Middle frontal gyrus (tissue), 1 donor: ENCODE measurements at regions not wholly inside any gene's neighbourhood (a gene's known extent, or its start where the extent isn't known, plus 50 kb on each side); places are given as distances from the start of the nearest gene placed in this dataset.

ENCODE experiments used
- DNase-seq: peaks from one replicate; pipeline ENCODE4 v3.0.0-alpha.2; 2015; ENCODE audit warnings: low spot score; ENCODE audit errors: extremely low spot score

DNA sequence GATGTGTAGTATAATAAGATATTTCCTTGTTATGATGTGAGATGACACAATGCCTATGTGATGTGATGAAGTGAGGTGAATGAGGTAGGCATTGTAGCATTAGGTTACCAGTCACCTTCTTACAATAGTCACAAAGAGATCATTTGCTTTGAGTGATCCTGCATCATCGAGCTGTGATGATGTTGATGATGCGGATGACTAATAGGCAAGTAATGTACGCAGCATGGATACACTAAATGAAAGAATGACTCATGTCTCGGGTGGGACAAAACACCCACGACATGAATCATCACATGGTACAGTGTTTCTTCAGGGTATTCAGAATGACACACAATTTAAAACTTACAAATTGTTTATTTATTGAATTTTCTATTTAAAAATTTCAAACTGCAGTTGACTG lies 806.3 kb upstream of the GJE1 start:
- DNase-seq = no peak

DNA sequence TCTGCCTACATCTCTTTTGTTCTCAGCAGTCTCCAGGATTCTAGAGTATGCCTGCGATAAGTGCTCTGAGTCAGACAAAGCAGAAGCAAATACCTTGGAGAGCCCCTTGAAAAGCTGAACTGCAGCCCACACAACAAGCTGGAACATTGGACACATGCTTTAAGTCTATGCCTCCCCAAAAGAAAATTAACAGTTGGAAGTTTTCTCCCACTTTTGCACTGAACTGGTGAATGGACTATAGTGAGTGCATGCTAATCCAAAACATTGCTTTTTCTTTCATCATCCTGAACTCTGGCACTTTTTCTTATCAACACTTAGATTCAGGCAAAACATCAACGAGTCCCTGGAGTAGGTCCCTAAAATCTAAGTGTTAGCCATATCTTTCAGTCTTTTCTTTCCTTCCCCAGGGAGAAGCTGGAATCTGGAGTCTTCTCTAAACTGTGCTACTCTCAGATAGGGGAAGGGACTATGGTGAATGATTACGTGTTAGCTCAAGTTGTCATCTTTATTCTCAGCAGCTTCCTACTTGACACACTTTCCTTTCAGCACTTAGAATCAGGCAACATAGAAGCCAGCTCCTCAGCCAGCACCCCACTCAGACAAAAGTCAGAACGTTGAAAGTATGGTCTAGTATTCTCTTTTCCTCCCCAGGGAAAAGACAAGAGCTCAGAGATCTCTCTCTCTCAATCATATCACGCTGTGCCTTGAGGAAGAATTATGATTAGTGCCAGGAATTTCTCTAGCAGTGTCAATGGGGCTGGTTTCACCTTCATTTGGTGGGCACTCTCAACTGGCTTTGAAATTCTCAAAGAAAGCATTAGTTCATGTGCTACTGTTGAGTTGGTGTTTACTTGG lies 811.0 kb upstream of the GJE1 start:
- DNase-seq = no peak

DNA sequence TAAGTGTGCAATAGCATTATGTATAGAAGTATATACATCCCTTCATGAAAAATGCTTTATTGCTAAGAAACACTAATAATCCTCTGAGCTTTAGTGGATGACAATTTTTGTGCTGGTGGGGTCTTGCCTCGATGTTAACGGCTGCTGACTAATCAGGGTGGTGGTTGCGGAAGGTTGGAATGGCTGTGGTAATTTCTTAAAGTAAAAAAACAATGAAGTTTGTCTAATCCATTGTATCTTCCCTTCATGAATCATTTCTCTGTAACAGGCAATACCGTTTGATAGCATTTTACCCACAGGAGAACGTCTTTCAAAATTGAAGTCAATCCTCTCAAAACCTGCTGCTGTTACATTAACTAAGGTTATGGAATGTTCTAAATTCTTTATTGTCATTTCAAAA lies 816.5 kb upstream of the GJE1 start:
- DNase-seq = no peak

DNA sequence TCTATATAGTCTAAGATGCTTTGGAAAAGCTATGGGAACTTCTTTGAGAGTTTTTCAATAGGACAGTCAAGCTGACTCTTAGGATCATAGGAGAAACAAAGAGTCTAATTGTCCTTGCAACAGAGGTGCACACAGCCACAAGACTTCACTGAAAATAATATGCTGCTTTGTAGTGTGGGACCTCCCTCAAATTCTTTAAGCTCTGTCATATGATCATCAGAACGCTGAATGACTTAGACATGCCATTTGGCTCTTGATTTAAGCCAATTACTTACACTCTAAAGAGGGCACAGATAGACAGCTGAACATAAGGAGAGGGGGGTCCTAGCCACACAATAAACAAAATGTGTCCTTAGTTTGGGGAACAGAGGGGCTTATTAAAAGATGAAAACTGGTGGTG lies 818.7 kb upstream of the GJE1 start:
- DNase-seq = no peak

DNA sequence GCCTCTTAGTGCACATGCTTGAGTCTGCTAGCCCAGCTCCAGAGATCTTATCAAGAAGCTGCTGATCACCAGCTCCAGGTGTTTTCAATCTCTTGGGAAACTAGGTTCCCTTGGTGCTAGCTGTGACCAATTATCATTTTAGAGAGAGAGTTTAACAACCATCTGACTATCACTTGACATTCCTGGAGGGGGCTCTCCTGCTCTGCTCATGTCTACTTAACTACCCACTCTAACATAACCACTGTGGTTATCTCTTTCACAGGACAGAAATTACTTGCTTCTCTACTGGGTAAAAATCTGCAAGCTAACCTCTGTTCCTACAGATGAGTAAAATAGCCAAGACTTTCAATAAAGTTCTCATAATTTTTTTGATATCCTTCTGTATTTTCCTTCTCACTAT lies 823.4 kb upstream of the GJE1 start:
- no peak for DNase-seq

DNA sequence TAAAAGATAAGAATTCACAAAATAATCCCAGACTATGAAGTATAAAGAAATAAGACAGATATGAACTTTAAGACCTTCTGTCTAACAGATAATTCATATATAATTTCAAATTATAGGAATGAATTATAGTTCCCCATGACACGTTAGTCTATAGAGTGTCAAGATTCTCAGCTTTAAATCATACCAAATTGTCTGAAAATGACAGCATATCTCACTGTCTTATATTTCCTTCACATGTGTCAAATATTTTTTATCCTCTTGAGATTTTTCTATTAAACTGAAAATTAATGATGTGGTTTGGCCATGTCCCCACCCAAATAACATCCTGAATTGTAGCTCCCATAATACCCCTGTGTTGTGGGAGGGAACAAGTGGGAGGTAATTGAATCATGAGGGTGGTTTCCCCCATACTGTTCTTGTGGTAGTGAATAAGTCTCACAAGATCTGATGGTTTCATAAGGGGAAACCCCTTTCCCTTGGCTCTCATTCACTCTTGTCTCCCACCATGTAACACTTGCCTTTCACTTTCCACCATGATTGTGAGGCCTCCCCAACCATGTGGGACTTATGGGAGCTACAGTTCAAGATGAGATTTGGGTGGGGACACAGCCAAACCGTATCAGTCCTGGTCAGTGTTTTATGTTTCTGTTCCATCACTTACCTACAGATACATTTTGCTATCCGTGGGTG lies 825.3 kb upstream of the GJE1 start:
- DNase-seq = no peak

DNA sequence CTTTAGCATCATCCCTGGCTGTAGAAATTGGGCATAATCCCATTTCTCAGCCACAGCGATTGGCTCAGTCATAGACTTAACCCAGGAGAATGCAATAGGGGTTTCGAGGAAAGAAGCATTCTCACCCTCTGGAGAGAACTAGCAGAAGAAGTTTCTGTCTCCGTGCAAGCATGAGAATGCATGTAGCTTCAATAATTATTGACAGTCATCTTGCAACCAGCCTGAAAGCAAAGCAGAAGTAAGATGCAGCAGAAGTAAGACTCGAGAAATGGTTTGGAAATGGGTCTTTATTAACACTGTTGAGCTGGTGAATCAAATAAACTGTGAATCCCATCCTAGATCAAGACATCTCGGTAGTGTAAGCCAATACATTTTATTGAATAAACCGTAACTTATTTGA lies 828.8 kb upstream of the GJE1 start:
- no peak for DNase-seq

DNA sequence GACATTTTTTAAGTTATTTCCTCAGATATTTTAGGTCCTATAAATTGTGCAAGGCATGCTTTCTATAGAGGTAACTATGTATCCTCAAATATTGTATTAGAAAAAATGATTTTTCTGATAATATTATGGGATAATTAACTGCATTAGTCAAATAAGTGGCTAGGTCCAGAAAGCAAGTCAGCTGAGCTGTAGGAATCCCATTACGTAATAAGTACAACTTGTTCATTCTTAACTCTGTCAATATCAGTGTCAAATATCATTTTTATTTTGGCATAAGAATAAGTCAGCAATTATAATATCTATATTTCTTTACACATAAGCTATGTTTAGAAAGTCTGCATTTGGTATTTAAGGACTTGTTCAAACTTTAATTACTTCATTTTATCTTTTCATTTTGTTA lies 830.9 kb upstream of the GJE1 start:
- DNase-seq = no peak

DNA sequence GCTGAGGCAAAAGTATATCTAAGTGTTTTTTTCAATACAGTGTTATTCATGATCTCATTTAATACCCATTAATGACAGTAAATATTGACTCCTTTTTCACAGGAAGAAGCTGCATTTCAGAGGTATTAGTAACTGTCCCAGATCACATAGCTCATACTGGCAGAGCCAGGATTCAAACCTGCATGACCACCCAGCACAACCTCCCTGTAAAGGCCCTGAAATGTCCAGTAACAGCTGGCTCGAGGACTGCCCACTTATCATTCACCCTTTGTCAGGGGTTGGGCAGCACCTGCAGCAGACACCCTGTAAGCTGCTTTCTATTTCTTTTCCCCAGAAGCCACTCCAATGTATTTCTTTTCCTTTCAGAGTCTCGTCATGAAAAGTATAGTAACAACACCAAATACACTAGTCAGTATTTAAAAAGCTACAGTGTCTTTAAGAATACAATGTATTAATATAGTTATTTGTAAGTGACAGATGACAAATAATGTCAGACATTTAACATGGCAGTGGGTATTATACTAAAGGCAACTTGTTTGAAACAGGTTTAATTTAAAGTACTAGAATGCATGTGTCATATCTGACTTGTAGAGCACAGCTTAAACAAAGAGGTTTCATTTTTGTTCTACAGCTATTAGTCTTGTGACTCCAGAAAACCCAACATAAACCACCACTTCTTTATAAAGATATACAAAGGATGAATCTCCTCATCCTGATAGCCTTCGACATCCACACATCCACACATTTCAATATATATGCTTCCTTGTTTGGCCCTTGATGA lies 841.6 kb upstream of the GJE1 start:
- DNase-seq = no peak

DNA sequence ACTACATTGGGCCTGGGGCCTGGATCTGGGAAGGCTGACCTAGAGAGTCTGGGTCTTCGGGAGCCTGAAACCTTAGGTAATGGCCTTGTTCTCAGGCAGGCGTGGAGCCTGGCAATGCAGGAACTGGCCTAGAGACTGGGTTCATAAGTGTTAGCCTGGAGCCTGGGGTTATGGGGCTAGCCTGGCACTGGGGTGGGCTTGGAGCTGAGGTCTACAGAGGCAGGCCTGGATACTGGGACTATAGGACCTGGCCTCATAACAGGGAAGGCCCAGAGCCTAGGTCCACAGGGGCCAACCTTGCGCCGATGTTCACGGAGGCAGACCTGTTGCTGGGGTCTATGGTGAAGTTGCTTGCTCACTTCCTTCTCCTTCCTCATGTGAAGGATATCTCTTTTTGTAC lies 843.8 kb upstream of the GJE1 start:
- DNase-seq = no peak

DNA sequence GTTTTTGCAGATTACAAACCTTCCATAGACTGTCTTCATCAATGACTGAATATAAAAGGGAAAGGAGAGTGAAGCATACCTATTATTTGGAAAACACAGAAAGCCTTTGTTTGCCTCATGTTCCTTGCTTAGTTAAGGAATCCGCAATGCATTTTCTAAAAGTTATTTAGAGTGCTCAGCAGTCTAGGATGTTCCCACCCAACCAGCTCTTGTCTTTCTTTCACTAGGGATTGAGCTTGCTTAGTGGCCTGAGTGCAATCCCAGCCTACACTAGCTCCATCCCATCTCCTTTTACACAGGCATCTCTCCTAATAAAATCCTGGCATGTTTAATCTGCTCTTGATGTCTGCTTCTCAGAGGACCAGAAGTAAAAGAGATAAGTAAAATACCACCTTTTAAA lies 850.5 kb upstream of the GJE1 start:
- no peak for DNase-seq

DNA sequence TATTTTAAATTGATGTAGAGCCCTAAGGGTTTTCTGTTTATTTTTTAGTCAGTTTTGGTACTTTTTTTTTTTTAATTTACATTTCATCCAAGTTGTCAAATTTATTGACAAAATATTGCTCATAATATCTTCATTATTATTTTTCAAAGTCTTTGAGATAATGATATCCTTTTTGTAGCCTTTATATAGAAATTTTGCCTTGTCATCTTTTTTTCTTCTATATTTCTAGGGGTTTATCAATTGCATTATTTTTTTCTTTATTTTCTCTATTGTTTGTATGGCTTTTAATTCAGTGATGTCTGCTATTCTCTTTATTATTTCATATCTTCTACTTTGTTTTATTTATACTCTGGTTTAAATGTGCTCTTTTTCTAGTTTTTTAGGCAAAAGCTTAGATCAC lies 863.0 kb upstream of the GJE1 start:
- no peak for DNase-seq

DNA sequence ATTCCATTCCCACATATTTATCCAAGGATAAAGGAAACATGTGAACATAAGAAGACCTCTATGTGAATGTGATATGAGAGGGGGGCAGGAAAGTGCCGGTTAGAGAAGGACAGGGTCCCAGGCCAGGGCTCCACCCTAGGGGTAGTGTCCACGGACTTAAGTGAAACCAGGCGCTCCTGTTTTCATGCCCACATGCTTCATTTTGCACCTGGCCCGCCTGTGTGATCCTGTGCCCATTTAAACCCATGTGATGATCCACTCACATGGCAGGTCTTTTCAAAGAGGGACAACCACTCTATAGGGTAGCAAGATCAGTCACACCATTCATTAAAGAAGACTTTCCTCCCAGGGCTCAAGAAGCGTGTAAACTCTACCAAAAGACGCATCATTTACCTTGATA lies 865.3 kb upstream of the GJE1 start:
- no peak for DNase-seq

DNA sequence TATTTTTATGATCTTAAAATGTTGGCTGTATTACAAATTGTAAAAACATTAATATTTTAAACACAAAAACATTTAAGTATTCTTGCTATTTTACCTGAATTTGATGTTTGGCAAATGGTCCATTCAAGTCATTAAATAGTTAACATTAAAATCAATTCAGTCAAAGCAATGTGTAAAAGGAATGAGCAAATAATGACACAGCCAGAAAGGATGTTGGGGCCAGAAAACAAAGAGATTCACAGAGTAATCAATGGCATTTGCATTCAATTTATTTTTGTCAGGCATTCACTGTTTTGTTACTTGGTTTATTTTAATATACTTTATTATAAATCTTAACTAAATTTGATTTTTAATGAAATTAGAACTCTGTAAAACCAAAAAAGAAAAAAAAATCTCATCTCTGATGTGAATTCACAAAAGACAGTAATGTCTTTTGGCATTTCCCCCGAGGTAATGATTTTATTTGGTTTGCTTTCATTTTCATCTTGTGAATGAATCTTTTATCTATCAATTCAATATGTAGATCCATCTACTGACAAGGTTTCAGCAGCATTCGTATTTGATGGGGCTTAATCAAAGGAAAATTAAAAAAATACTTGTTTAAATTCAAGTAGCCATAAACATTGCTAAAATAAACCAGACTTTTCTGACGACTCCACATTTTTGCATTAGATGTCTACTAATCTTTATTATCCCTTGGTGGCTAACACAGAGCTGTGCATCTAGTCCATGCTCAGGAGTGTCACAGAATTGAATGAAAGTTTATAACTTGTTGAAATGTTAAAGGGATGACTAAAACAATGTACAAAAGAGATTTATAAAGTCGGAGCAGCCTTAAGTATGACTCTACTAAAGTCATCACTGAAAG lies 866.7 kb upstream of the GJE1 start:
- DNase-seq = no peak

DNA sequence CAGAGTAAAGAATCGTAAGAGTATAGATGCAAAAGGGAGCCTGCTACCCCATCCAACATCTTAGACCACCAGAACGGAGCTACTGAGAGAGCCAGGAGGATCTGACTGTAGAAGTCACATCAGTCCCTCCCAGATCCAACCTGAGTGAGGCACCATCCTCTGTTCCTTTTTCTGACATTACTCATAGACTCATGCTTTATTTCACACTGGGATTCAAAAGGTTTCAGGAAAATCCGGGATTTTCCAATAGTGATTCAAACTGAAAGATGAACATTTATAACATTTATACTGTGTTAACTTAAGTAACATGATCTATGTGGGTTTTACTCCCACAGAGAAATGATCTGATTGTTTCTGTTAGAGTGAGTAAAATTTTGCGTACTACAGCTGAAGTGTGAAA lies 868.6 kb upstream of the GJE1 start:
- no peak for DNase-seq

DNA sequence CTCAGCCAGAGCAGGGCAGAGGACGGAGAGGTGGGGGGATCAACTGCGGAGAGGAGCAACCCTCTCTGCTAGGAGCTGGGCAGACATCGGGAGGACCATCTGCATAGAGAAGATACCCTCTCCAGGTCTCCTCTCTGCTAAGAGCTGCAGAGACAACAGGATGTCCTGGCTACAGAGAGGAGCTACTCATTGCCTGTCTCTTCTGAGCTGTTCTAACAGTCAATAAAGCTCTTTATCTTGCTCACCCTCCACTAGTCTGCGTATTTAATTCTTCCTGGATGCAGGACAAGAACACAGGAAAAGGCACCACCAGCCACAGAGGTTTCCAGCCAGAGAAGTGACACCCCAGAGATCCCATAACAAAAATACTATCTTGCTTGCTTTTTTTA lies 871.1 kb upstream of the GJE1 start:
- no peak for DNase-seq

DNA sequence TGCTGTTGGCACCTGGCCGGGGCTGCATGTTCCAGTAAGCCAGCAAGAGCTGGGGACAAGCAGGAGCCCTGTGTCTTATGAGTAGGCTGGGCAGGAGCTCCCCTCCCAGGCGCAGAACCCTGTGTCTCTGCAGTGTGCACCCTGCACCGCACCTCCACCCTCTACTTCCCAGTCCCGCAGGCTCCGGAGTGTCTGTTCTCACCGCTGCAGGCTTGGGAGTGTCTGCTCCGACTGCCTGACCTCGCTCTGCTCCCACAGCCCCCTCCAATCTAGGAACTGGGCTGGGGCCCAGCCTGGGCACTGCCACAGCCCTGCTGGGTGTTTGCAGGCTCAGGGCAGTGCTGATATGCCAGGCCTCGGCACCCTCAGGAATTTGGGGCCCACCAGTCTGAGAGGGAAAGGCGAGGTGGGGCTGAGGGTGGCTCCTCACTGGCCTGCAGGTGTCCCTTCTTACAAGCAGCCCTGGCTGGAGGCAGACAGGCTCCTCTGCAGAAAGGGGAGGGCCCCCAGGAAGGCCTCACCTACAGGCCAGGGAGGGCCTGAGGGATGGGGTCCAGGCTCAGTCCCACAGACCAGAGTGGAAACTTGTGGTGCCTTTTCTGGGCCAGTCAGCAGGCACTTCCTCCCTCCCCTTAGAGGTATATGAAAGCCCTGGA lies 871.6 kb upstream of the GJE1 start:
- DNase-seq = no peak

DNA sequence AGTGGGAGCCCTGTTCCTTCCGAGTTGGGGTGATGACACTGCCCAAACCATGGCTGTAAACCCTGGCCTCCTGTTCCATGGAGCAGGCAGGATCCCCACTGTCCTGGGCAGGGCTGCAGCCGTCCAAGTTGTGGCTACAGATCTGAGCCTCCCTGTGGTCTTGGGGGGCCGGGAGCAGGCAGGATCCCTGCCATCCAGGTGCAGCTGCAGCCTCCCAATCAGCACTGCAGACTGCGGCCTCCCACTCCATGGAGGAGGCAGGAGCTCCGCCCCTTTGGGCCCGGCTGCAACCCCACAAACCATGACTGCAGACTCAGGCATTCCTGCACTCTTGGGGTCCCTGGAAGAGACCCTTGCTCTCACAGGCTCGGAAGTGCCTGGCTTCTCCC lies 872.1 kb upstream of the GJE1 start:
- no peak for DNase-seq

DNA sequence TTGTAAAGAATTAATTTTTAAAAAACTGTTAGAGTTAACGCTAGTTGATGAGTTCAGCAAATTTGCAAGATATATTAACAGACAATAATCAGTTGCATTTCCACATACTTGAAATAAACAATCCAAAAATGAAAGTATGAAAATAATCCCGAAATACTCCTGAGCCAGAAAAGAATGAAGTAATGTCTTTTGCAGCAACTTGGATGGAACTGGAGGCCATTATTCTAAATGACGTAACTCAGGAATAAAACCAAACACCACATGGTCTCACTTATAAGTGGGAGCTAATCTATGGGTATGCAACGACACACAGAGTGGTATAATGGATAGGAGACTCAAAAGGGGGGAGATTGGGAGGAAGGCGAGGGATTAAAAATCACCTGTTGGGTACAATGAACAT lies 872.9 kb upstream of the GJE1 start:
- DNase-seq = no peak

DNA sequence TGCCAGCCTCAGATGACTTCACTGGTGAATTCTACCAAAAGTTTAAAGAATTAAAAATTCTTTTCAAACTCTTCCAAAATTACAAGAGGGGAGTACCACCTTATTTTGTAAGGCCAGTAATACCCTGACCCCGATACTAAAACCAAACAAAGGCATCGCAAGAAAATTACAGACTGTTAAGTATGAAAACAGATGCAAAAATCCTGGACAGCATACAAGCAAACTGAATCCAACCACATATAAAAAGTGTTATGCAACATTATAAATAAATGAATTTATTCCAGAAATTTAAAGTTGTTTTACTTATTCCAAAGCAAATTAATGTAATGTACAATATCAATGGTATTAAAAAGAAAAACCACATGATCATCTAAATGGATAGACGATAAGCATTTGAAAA lies 873.6 kb upstream of the GJE1 start:
- DNase-seq = no peak

DNA sequence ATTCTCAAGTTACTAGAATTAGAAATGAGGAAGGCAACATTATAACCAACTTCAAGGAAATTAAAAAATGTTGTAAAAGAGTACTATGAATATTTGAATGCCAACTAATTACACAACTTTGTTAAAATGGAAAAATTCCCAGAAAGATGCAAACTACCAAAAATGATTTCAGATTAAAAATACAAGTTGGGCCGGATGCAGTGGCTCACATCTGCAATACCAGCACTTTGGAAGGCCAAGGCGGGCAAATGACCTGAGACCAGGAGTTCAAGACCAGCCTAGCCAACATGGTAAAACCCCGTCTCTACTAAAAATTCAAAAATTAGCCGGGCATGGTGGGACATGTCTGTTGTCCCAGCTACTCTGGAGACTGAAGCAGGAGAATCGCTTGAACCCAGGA lies 874.2 kb upstream of the GJE1 start:
- no peak for DNase-seq
